HEK293T (cell line): ENCODE measurements at regions not wholly inside any gene's neighbourhood (a gene's known extent, or its start where the extent isn't known, plus 50 kb on each side); places are given as distances from the start of the nearest gene placed in this dataset.

ENCODE experiments used
- CTCF ChIA-PET: fragments of 350-600 bp; formaldehyde crosslinking; extraction: SDS; loops from one replicate; lab custom pipeline; 2021; ENCODE audit warnings: antibody characterized with exemption, inconsistent platforms; lab: Yijun Ruan, JAX
- POLR2A ChIA-PET: fragments of 350-600 bp; formaldehyde crosslinking; extraction: SDS; loops from one replicate; lab custom pipeline; 2020; ENCODE audit warnings: antibody characterized with exemption, inconsistent platforms; lab: Yijun Ruan, JAX
- DNase-seq: peaks from one replicate; pipeline ENCODE4 v3.0.0; 2012; ENCODE audit warnings: mixed read lengths; ENCODE audit errors: extremely low spot score
- ARNT ChIP-seq: fragments of 450-650 bp; IDR thresholded peaks from 2 replicates; pipeline ENCODE4 v1.6.1; 2017; ENCODE audit warnings: mild to moderate bottlenecking
- BHLHE40 ChIP-seq: fragments of 450-650 bp; IDR thresholded peaks from 2 replicates; pipeline ENCODE4 v1.6.1; 2016; ENCODE audit warnings: mild to moderate bottlenecking, moderate library complexity, borderline replicate concordance
- CTBP1 ChIP-seq: fragments of 450-650 bp; IDR thresholded peaks from 2 replicates; pipeline ENCODE4 v1.6.1; 2016; ENCODE audit warnings: borderline replicate concordance
- ELF4 ChIP-seq: fragments of 450-650 bp; IDR thresholded peaks from 2 replicates; pipeline ENCODE4 v1.6.1; 2017; ENCODE audit warnings: antibody characterized with exemption
- FOXA1 ChIP-seq: fragments of 450-650 bp; IDR thresholded peaks from 2 replicates; pipeline ENCODE4 v1.6.1; 2016; ENCODE audit warnings: mild to moderate bottlenecking
- FOXK2 ChIP-seq: fragments of 450-650 bp; IDR thresholded peaks from 2 replicates; pipeline ENCODE4 v1.6.1; 2016; ENCODE audit warnings: mild to moderate bottlenecking
- FOXM1 ChIP-seq: fragments of 450-650 bp; IDR thresholded peaks from 2 replicates; pipeline ENCODE4 v1.6.1; 2017; ENCODE audit warnings: mild to moderate bottlenecking, borderline replicate concordance
- HDGF ChIP-seq: fragments of 450-650 bp; IDR thresholded peaks from 2 replicates; pipeline ENCODE4 v1.6.1; 2017; ENCODE audit warnings: antibody characterized with exemption, borderline replicate concordance
- L3MBTL2 ChIP-seq: fragments of 450-650 bp; conservative IDR thresholded peaks from 2 replicates; pipeline ENCODE4 v1.6.1; 2016; ENCODE audit warnings: mild to moderate bottlenecking
- LEF1 ChIP-seq: fragments of 450-650 bp; IDR thresholded peaks from 2 replicates; pipeline ENCODE4 v1.6.1; 2017; ENCODE audit warnings: mild to moderate bottlenecking, borderline replicate concordance
- NFRKB ChIP-seq: fragments of 450-650 bp; IDR thresholded peaks from 2 replicates; pipeline ENCODE4 v1.6.1; 2016; ENCODE audit warnings: mild to moderate bottlenecking, moderate library complexity
- PKNOX1 ChIP-seq: fragments of 450-650 bp; IDR thresholded peaks from 2 replicates; pipeline ENCODE4 v1.6.1; 2016
- SP1 ChIP-seq: fragments of 450-650 bp; IDR thresholded peaks from 2 replicates; pipeline ENCODE4 v1.6.1; 2017
- SUZ12 ChIP-seq: fragments of 450-650 bp; IDR thresholded peaks from 2 replicates; pipeline ENCODE4 v1.6.1; 2016; ENCODE audit warnings: mild to moderate bottlenecking
- TARDBP ChIP-seq: fragments of 450-650 bp; IDR thresholded peaks from 2 replicates; pipeline ENCODE4 v1.6.1; 2016
- ZNF384 ChIP-seq: fragments of 450-650 bp; IDR thresholded peaks from 2 replicates; pipeline ENCODE4 v1.6.1; 2016

- ChIA-PET POLR2A (no interaction called here), CTCF (no interaction called here)
- no peak for TF ChIP-seq FOXK2
- no peak for TF ChIP-seq ZNF384
- no peak for TF ChIP-seq CTBP1
- no peak for TF ChIP-seq PKNOX1
- TF ChIP-seq HDGF: no peak
- TF ChIP-seq LEF1: no peak
- DNase-seq: no peak
Observed at GRCh38 chr2:144290276-144290675, 229.6 kb downstream of the ZEB2 start.

DNA sequence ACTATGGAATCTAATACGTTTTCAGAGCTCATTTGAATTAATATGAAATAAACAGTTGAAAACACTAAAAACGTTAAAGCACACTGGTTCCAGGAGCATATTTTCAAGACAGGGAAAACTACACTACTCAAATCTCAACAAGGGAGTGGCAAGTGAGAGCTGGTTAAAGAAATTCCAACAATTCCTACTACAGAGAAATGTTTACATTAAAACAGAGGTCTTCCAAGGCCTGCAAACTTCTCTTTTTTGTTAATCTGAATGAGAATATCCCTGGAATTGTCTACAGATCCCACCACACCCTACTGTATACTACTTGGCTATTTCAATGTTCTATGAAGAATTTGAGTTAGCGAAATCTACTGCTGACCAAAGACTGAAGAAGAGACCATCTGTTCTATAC, 231.5 kb downstream of the ZEB2 start:
- ChIA-PET POLR2A (no interaction called here), CTCF (interaction anchor here (0.6 kb wide), 1 partner anchor 10 kb away, joined by 3 read pairs; no protein-coding TSS in a partner anchor)
- DNase-seq: no peak
- TF ChIP-seq TARDBP (no peak), LEF1 (no peak), CTBP1 (no peak), BHLHE40 (no peak), ELF4 (no peak), ZNF384 (no peak)

- POLR2A ChIA-PET: no interaction called here
- TF ChIP-seq L3MBTL2 (no peak), ELF4 (no peak), SP1 (no peak), TARDBP (no peak), FOXK2 (no peak), LEF1 (no peak), FOXM1 (no peak), NFRKB (no peak)
- DNase-seq: no peak
- CTCF ChIA-PET: no interaction called here
Observed at GRCh38 chr2:144285324-144285723, 234.6 kb downstream of the ZEB2 start.

DNA sequence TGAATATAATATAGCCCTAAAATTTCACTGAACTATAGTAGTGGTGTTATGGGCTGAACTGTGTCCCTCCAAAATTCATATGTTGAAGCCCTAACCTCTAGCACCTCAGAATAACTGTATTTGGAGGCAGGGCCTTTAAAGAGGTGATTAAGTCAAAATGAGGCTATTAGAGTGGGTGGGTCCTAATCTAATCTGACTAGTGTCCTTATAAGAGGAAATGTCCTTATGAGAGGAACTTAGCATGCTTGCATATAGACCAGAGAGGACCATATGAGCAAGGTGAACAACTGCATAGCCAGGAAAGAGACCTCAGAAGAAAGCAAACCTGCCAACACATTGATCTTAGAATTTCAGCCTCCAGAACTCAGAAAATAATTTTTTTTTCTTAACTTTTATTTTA, 238.4 kb downstream of the ZEB2 start:
- DNase-seq: no peak
- TF ChIP-seq LEF1 (no peak), FOXM1 (no peak), TARDBP (no peak), ARNT (no peak), FOXK2 (no peak), PKNOX1 (no peak), FOXA1 (no peak), ELF4 (no peak), L3MBTL2 (no peak), CTBP1 (no peak), SP1 (no peak), BHLHE40 (no peak), NFRKB (no peak), SUZ12 (no peak), HDGF (no peak), ZNF384 (no peak)
- POLR2A ChIA-PET: no interaction called here
- CTCF ChIA-PET: no interaction called here

DNA sequence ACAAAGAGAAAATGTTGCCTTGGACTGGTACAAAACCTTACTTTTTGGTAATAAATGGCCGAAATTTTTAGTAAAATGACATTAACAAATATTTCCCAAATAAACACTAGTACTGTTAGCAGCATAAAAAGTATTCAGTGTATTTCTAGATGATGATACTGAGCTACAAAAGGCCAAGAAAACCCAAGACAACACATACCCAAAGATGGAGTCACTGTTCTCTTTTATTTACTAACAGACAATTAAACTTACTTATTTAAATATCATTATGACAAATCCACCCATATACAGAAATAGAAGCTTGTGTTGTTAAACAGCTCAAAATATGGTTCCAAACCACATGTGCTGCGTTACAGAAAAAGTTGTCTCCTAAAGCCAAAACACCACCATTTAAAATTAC, 239.9 kb downstream of the ZEB2 start:
- POLR2A ChIA-PET: no interaction called here
- CTCF ChIA-PET: no interaction called here

GRCh38 chr2:144279165-144279564, 240.8 kb downstream of the ZEB2 start:
- TF ChIP-seq LEF1: no peak
- TF ChIP-seq CTBP1: no peak
- TF ChIP-seq SUZ12: no peak
- TF ChIP-seq ZNF384: no peak
- TF ChIP-seq FOXK2: no peak
- TF ChIP-seq FOXA1: no peak
- no peak for TF ChIP-seq ELF4
- TF ChIP-seq PKNOX1: no peak
- no peak for DNase-seq
- CTCF ChIA-PET: no interaction called here
- POLR2A ChIA-PET: no interaction called here

More for the DNA sequence above, 239.9 kb downstream of the ZEB2 start:
- no peak for DNase-seq
- TF ChIP-seq LEF1 (no peak), SP1 (no peak), L3MBTL2 (no peak), TARDBP (no peak), BHLHE40 (no peak), FOXM1 (no peak), FOXK2 (no peak), ZNF384 (no peak), ELF4 (no peak), SUZ12 (no peak), HDGF (no peak), CTBP1 (no peak), NFRKB (no peak), PKNOX1 (no peak), FOXA1 (no peak)
